Trophoblast cell (in vitro differentiated cells and primary cell): ENCODE measurements at regions not wholly inside any gene's neighbourhood (a gene's known extent, or its start where the extent isn't known, plus 50 kb on each side); places are given as distances from the start of the nearest gene placed in this dataset.

Source experiments
- DNase-seq, 2 donors: peaks; one replicate each; pipeline ENCODE4 v3.0.0-alpha.2; 2016
- H2AFZ ChIP-seq: 2 replicates; pipeline ENCODE4 v1.6.1; 2013; ENCODE audit warnings: low read length, moderate library complexity, mild to moderate bottlenecking; ENCODE audit not compliant: insufficient read depth, poor library complexity
- H2AK5ac ChIP-seq: 2 replicates; pipeline ENCODE4 v1.6.1; 2013; ENCODE audit warnings: mild to moderate bottlenecking, low read length
- H2BK120ac ChIP-seq: 2 replicates; pipeline ENCODE4 v1.6.1; 2013; ENCODE audit warnings: low read length, mild to moderate bottlenecking, moderate library complexity; ENCODE audit not compliant: insufficient read depth, poor library complexity
- H2BK12ac ChIP-seq: 2 replicates; pipeline ENCODE4 v1.6.1; 2013; ENCODE audit warnings: mild to moderate bottlenecking, low read length, moderate library complexity
- H2BK5ac ChIP-seq: 2 replicates; pipeline ENCODE4 v1.6.1; 2013; ENCODE audit warnings: low read length, low read depth, moderate library complexity, mild to moderate bottlenecking; ENCODE audit not compliant: poor library complexity
- H3K14ac ChIP-seq: 2 replicates; pipeline ENCODE4 v1.6.1; 2013; ENCODE audit warnings: mild to moderate bottlenecking, low read length
- H3K18ac ChIP-seq: 2 replicates; pipeline ENCODE4 v1.6.1; 2013; ENCODE audit warnings: mild to moderate bottlenecking, low read length
- H3K23ac ChIP-seq: 2 replicates; pipeline ENCODE4 v1.6.1; 2013; ENCODE audit warnings: low read length
- H3K27ac ChIP-seq: 2 replicates; pipeline ENCODE4 v1.5.1; 2013; ENCODE audit warnings: low read depth, mild to moderate bottlenecking, inconsistent platforms, low read length, moderate library complexity
- H3K27me3 ChIP-seq: 2 replicates; pipeline ENCODE4 v1.6.1; 2013; ENCODE audit warnings: inconsistent platforms, mild to moderate bottlenecking, low read length, moderate library complexity; ENCODE audit not compliant: insufficient read depth
- H3K36me3 ChIP-seq, 2 experiments: 1 replicate in 1 of 2; 2 replicates in 1 of 2; pipeline ENCODE4 v1.6.1; 2013; ENCODE audit warnings: low read length in 2 of 2, mild to moderate bottlenecking in 2 of 2, moderate library complexity in 1 of 2; ENCODE audit not compliant: insufficient read depth in 2 of 2, control insufficient read depth in 1 of 2
- H3K4ac ChIP-seq: 2 replicates; pipeline ENCODE4 v1.6.1; 2013; ENCODE audit warnings: low read depth, mild to moderate bottlenecking, low read length, moderate library complexity
- H3K4me1 ChIP-seq, 2 experiments: 1 replicate in 1 of 2; 2 replicates in 1 of 2; pipeline ENCODE4 v1.6.1; 2013; ENCODE audit warnings: low read length in 2 of 2, mild to moderate bottlenecking in 2 of 2, moderate library complexity in 1 of 2; ENCODE audit not compliant: insufficient read depth in 2 of 2, control insufficient read depth in 1 of 2
- H3K4me2 ChIP-seq: 2 replicates; pipeline ENCODE4 v1.6.1; 2013; ENCODE audit warnings: inconsistent platforms, mild to moderate bottlenecking, low read length, moderate library complexity
- H3K4me3 ChIP-seq: 2 replicates; pipeline ENCODE4 v1.5.1; 2013; ENCODE audit warnings: mild to moderate bottlenecking, low read depth, low read length, inconsistent platforms
- H3K79me1 ChIP-seq: one replicate; pipeline ENCODE4 v1.6.1; 2013; ENCODE audit warnings: low read length
- H3K79me2 ChIP-seq: 2 replicates; pipeline ENCODE4 v1.6.1; 2013; ENCODE audit warnings: low read length, mild to moderate bottlenecking; ENCODE audit not compliant: control insufficient read depth, insufficient read depth, poor library complexity
- H3K9ac ChIP-seq: 2 replicates; pipeline ENCODE4 v1.6.1; 2013; ENCODE audit warnings: mild to moderate bottlenecking, low read length
- H3K9me3 ChIP-seq: 2 replicates; pipeline ENCODE4 v1.6.1; 2013; ENCODE audit warnings: low read depth, mild to moderate bottlenecking, control low read depth, inconsistent platforms, low read length; ENCODE audit not compliant: insufficient read depth
- H4K12ac ChIP-seq: 2 replicates; pipeline ENCODE4 v1.6.1; 2013; ENCODE audit warnings: low read depth, mild to moderate bottlenecking, low read length, moderate library complexity
- H4K8ac ChIP-seq: 2 replicates; pipeline ENCODE4 v1.6.1; 2013; ENCODE audit warnings: low read depth, mild to moderate bottlenecking, low read length, moderate library complexity
- H4K91ac ChIP-seq: one replicate; pipeline ENCODE4 v1.6.1; 2013; ENCODE audit warnings: low read depth, mild to moderate bottlenecking, low read length, moderate library complexity
- WGBS: extraction: QIAGEN DNeasy Blood & Tissue Kit; methylation state at CpG from one replicate; pipeline ENCODE4 v1.1.7; 2013; ENCODE audit warnings: missing lambda C conversion rate; ENCODE audit not compliant: insufficient read length, insufficient coverage; ENCODE audit errors: extremely low coverage; 5-methylcytosine and 5-hydroxymethylcytosine counted together

GRCh38 chr6:139597771-139598755 lies 223.6 kb upstream of the CITED2 start:
- Histone ChIP-seq H3K14ac (no peak overlapping the region), H4K91ac (no peak overlapping the region), H3K4me3 (no peak overlapping the region), H3K27me3 (no peaks in the 10 kb centered on the region), H2AFZ (no peak overlapping the region), H3K4me2 (no peak overlapping the region), H3K79me1 (peaks cover 10% of the 10 kb centered on the region), H3K18ac (no peak overlapping the region), H2BK5ac (no peak overlapping the region), H3K4me1 (peaks cover 4 to 9% of the 10 kb centered on the region in 2 experiments), H3K4ac (no peak overlapping the region), H4K12ac (no peak overlapping the region), H2BK12ac (peak overlapping the region; percentile 44), H3K27ac (no peak overlapping the region), H3K36me3 (no peaks in the 10 kb centered on the region), H3K9me3 (no peaks in the 10 kb centered on the region), H3K79me2 (peaks cover under 1% of the 10 kb centered on the region), H2BK120ac (no peak overlapping the region), H4K8ac (no peak overlapping the region), H3K9ac (no peak overlapping the region), H3K23ac (no peak overlapping the region), H2AK5ac (no peak overlapping the region)
- DNase-seq, result peak; percentile 85 to 89
- WGBS, result no CpG with 5 or more reads among the region's 7 CpGs

- H2AFZ ChIP-seq, result no peak overlapping the region
- H4K12ac ChIP-seq, result no peak overlapping the region
- H3K23ac ChIP-seq, result no peak overlapping the region
- H4K91ac ChIP-seq, result no peak overlapping the region
- no peak overlapping the region for H3K18ac ChIP-seq
- H3K4me3 ChIP-seq, result no peak overlapping the region
- H2BK5ac ChIP-seq, result no peak overlapping the region
- H3K4ac ChIP-seq, result no peak overlapping the region
- H3K79me1 ChIP-seq, result peaks cover 6% of the 10 kb centered on the region
- no peak overlapping the region for H3K27ac ChIP-seq
- no CpG with 5 or more reads among the region's 1 CpG for WGBS
- no peak overlapping the region for H3K4me2 ChIP-seq
- H3K9ac ChIP-seq, result no peak overlapping the region
- DNase-seq, result no peak
- H4K8ac ChIP-seq, result no peak overlapping the region
- no peak overlapping the region for H2BK120ac ChIP-seq
- no peak overlapping the region for H3K14ac ChIP-seq
- H3K27me3 ChIP-seq, result no peaks in the 10 kb centered on the region
- H3K79me2 ChIP-seq, result no peaks in the 10 kb centered on the region
- peaks cover 2 to 3% of the 10 kb centered on the region in 2 experiments for H3K4me1 ChIP-seq
- no peak overlapping the region for H2BK12ac ChIP-seq
- H3K9me3 ChIP-seq, result no peaks in the 10 kb centered on the region
- H3K36me3 ChIP-seq, result no peaks in the 10 kb centered on the region
- H2AK5ac ChIP-seq, result no peak overlapping the region
Observed at GRCh38 chr6:139597087-139597763, 222.8 kb upstream of the CITED2 start.

GRCh38 chr6:139595183-139595582 lies 220.7 kb upstream of the CITED2 start:
- no peak overlapping the region for H2BK5ac ChIP-seq
- no peak overlapping the region for H4K12ac ChIP-seq
- H2BK120ac ChIP-seq, result no peak overlapping the region
- no CpG with 5 or more reads among the region's 3 CpGs for WGBS
- H3K9ac ChIP-seq, result no peak overlapping the region
- no peak overlapping the region for H3K4me2 ChIP-seq
- no peak overlapping the region for H3K18ac ChIP-seq
- no peak overlapping the region for H2AK5ac ChIP-seq
- peaks cover 0 to 2% of the 10 kb centered on the region in 2 experiments for H3K4me1 ChIP-seq
- no peak overlapping the region for H3K4me3 ChIP-seq
- no peak overlapping the region for H4K91ac ChIP-seq
- H3K23ac ChIP-seq, result no peak overlapping the region
- no peaks in the 10 kb centered on the region for H3K79me2 ChIP-seq
- H3K14ac ChIP-seq, result no peak overlapping the region
- no peak overlapping the region for H3K4ac ChIP-seq
- H3K27ac ChIP-seq, result no peak overlapping the region
- DNase-seq, result peak in 1 of 2 donors; percentile 74
- no peak overlapping the region for H2AFZ ChIP-seq
- H3K36me3 ChIP-seq, result no peaks in the 10 kb centered on the region
- no peak overlapping the region for H2BK12ac ChIP-seq
- no peaks in the 10 kb centered on the region for H3K27me3 ChIP-seq
- peaks cover 6% of the 10 kb centered on the region for H3K79me1 ChIP-seq
- no peak overlapping the region for H4K8ac ChIP-seq
- H3K9me3 ChIP-seq, result no peaks in the 10 kb centered on the region

DNA sequence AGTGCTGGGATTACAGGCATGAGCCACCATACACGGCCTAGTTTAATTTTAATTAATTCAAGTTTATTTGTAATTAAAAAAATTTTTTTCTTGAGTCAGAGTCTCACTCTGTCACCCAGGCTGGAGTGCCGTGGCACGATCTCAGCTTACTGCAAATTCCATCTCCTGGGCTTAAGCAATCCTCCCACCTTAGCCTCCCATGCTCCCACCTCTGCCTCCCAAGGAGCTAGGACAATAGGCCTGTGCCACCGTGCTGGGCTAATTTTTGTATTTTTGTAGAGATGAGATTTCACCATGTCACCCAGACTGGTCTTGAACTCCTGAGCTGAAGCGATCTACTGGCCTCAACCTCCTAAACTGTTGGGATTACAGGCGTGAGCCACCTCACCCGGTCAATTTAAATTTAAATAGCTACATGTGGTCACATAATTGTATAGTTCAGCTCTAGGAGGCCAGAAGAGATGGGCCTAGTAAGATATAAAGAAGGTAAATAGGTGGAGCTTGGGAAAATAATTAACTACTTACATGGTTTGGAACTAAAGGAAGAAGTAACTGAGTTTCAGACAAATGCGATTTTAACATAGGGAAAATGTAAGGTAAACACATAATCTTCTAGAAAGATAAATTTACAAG lies 220.0 kb upstream of the CITED2 start:
- Histone ChIP-seq H2BK5ac (no peak overlapping the region), H2BK120ac (no peak overlapping the region), H3K79me2 (no peaks in the 10 kb centered on the region), H3K4ac (no peak overlapping the region), H3K36me3 (no peaks in the 10 kb centered on the region), H4K12ac (no peak overlapping the region), H2AK5ac (no peak overlapping the region), H3K23ac (no peak overlapping the region), H2BK12ac (no peak overlapping the region), H3K79me1 (peaks cover 6% of the 10 kb centered on the region), H4K8ac (no peak overlapping the region), H3K9me3 (no peaks in the 10 kb centered on the region), H3K27me3 (no peaks in the 10 kb centered on the region), H3K9ac (no peak overlapping the region), H3K4me2 (no peak overlapping the region), H3K18ac (no peak overlapping the region), H4K91ac (no peak overlapping the region), H3K4me1 (peaks cover 0 to 2% of the 10 kb centered on the region in 2 experiments), H3K4me3 (no peak overlapping the region), H3K27ac (no peak overlapping the region), H3K14ac (no peak overlapping the region), H2AFZ (no peak overlapping the region)
- no peak for DNase-seq
- no CpG with 5 or more reads among the region's 8 CpGs for WGBS
